ENCODE measurements at regions not wholly inside any gene's neighbourhood (a gene's known extent, or its start where the extent isn't known, plus 50 kb on each side); places are given as distances from the start of the nearest gene placed in this dataset.

- TF ChIP-seq CTCF (conservative IDR thresholded peaks at IDR 0.05) (no peak), EZH2 (IDR thresholded peaks at IDR 0.05; ENCODE audit: low read depth) (no peak)
These were observed 286.0 kb downstream of the CNTN3 start for GRCh38 chr3:74328435-74328834.

Measured in PC-9 (cell line).